ENCODE measurements at regions not wholly inside any gene's neighbourhood (a gene's known extent, or its start where the extent isn't known, plus 50 kb on each side); places are given as distances from the start of the nearest gene placed in this dataset.

GRCh38 chr4:184940500-184940899 is 77.8 kb upstream of the HELT start:
- CTCF ChIA-PET: no interaction called here
- no peak for DNase-seq (ENCODE audit: low spot score)
- TF ChIP-seq CTCF (conservative IDR thresholded peaks at IDR 0.05; ENCODE audit: low read depth): no peak
- POLR2A ChIA-PET (ENCODE audit: low non-redundant PET): no interaction called here
- H3K27ac ChIP-seq: no peak overlapping the region

GRCh38 chr4:184941671-184942418 is 76.4 kb upstream of the HELT start:
- ChIA-PET POLR2A (ENCODE audit: low non-redundant PET) (no interaction called here), CTCF (no interaction called here)
- H3K27ac ChIP-seq: no peak overlapping the region
- TF ChIP-seq CTCF (conservative IDR thresholded peaks at IDR 0.05; ENCODE audit: low read depth): no peak
- DNase-seq (ENCODE audit: low spot score): no peak

GRCh38 chr4:184942444-184943425 is 75.6 kb upstream of the HELT start:
- H3K27ac ChIP-seq: no peak overlapping the region
- TF ChIP-seq CTCF (conservative IDR thresholded peaks at IDR 0.05; ENCODE audit: low read depth): no peak
- POLR2A ChIA-PET (ENCODE audit: low non-redundant PET): no interaction called here
- CTCF ChIA-PET: no interaction called here
- no peak for DNase-seq (ENCODE audit: low spot score)

DNA sequence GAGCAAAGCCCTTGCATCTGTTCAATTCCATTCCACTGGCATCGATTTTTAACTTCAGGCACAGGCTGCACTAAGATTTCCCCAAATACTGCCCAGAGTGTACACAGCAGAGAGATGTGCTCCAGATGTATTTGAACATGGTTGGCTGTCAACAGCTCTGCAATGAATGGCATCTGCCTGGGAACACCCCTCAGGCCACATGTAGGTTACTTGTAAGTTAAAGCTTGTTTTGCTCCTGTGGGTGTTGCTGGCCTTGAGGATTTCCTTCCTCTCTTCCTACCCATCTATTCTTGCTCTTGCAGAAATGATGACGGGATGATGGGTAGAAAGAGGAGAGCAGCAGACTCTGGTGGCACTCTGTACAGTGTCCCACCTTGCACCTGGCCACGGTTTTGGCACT is 69.3 kb upstream of the HELT start:
- CTCF ChIA-PET: interaction anchor here (0.7 kb wide), 1 partner anchor 63 kb away, joined by 3 read pairs; no protein-coding TSS in a partner anchor
- no peak for TF ChIP-seq CTCF (conservative IDR thresholded peaks at IDR 0.05; ENCODE audit: low read depth)
- H3K27ac ChIP-seq: no peak overlapping the region
- POLR2A ChIA-PET (ENCODE audit: low non-redundant PET): no interaction called here
- DNase-seq (ENCODE audit: low spot score): no peak

- TF ChIP-seq CTCF (conservative IDR thresholded peaks at IDR 0.05; ENCODE audit: low read depth): no peak
- no peak for DNase-seq (ENCODE audit: low spot score)
- H3K27ac ChIP-seq: no peak overlapping the region
- CTCF ChIA-PET: no interaction called here
- POLR2A ChIA-PET (ENCODE audit: low non-redundant PET): no interaction called here
These were observed 68.0 kb upstream of the HELT start for GRCh38 chr4:184950117-184950830.

GRCh38 chr4:184950926-184951325 is 67.4 kb upstream of the HELT start:
- DNase-seq (ENCODE audit: low spot score): no peak
- ChIA-PET POLR2A (ENCODE audit: low non-redundant PET) (no interaction called here), CTCF (no interaction called here)
- no peak for TF ChIP-seq CTCF (conservative IDR thresholded peaks at IDR 0.05; ENCODE audit: low read depth)
- H3K27ac ChIP-seq: no peak overlapping the region
